Breast epithelium (tissue), 3 donors: ENCODE measurements at regions not wholly inside any gene's neighbourhood (a gene's known extent, or its start where the extent isn't known, plus 50 kb on each side); places are given as distances from the start of the nearest gene placed in this dataset.

Experiments
- CTCF ChIP-seq, 3 donors: fragments of 450-650 bp; IDR thresholded peaks; one replicate each; pipeline ENCODE4 v1.5.1; 2016 to 2017; ENCODE audit warnings: antibody characterized with exemption in 3 of 3, mild to moderate bottlenecking in 3 of 3, moderate library complexity in 3 of 3
- POLR2A ChIP-seq: fragments of 450-650 bp; IDR thresholded peaks from one replicate; pipeline ENCODE4 v1.6.1; 2016; ENCODE audit warnings: antibody characterized with exemption, mild to moderate bottlenecking, moderate library complexity
- POLR2AphosphoS5 ChIP-seq, 3 donors: sonication (generic); formaldehyde crosslinking; IDR thresholded peaks; one replicate each; pipeline ENCODE4 v1.6.1; 2017; ENCODE audit warnings: antibody characterized with exemption in 3 of 3

GRCh38 chr15:62528505-62528904 is 363.4 kb upstream of the C2CD4B start:
- TF ChIP-seq POLR2A = no peak
- TF ChIP-seq CTCF (IDR thresholded peaks at IDR 0.05) = no peak
- no peak for TF ChIP-seq POLR2AphosphoS5 (IDR thresholded peaks at IDR 0.05)
